Karpas-422 (cell line): ENCODE measurements at regions not wholly inside any gene's neighbourhood (a gene's known extent, or its start where the extent isn't known, plus 50 kb on each side); places are given as distances from the start of the nearest gene placed in this dataset.
"Not testable (repeated sequence)": the region's sequence is repeated elsewhere in the genome, so short reads cannot be mapped to it uniquely, and the experiment has no call there.

Source experiments
- DNase-seq: peaks from one replicate; pipeline ENCODE4 v3.0.0-alpha.2; 2015
- H2AFZ ChIP-seq: fragments of 200-600 bp; sonication (generic); 2 replicates; pipeline ENCODE4 v1.6.1; 2014; ENCODE audit warnings: antibody characterized with exemption, low read length, mixed read lengths
- H3K27ac ChIP-seq: fragments of 200-600 bp; sonication (generic); 2 replicates; pipeline ENCODE4 v1.5.1; 2014; ENCODE audit warnings: mild to moderate bottlenecking, low read length, moderate library complexity
- H3K27me3 ChIP-seq: fragments of 200-600 bp; sonication (generic); 2 replicates; pipeline ENCODE4 v1.6.1; 2014; ENCODE audit warnings: low read length, mixed read lengths
- H3K36me3 ChIP-seq: fragments of 200-600 bp; sonication (generic); 2 replicates; pipeline ENCODE4 v1.6.1; 2014; ENCODE audit warnings: low read length, mixed read lengths; ENCODE audit not compliant: insufficient read depth
- H3K4me1 ChIP-seq: fragments of 200-600 bp; sonication (generic); 2 replicates; pipeline ENCODE4 v1.6.1; 2014; ENCODE audit warnings: mild to moderate bottlenecking, low read length, mixed read lengths
- H3K4me2 ChIP-seq: fragments of 200-600 bp; sonication (generic); 2 replicates; pipeline ENCODE4 v1.6.1; 2014; ENCODE audit warnings: low read length, low read depth, mild to moderate bottlenecking; ENCODE audit not compliant: poor library complexity, severe bottlenecking
- H3K4me3 ChIP-seq: fragments of 200-600 bp; sonication (generic); 2 replicates; pipeline ENCODE4 v1.5.1; 2014; ENCODE audit warnings: mild to moderate bottlenecking, antibody characterized with exemption, low read length, mixed read lengths
- H3K79me2 ChIP-seq: fragments of 200-600 bp; sonication (generic); 2 replicates; pipeline ENCODE4 v1.6.1; 2014; ENCODE audit warnings: mild to moderate bottlenecking, low read length, mixed read lengths
- H3K9ac ChIP-seq: fragments of 200-600 bp; sonication (generic); 2 replicates; pipeline ENCODE4 v1.6.0; 2014; ENCODE audit warnings: low read length
- H3K9me2 ChIP-seq: fragments of 200-600 bp; sonication (generic), shearing (Covaris generic); replicated peaks from 2 replicates; pipeline ENCODE4 v1.6.0; 2014; ENCODE audit warnings: mild to moderate bottlenecking, low read length, moderate library complexity; ENCODE audit not compliant: insufficient read depth
- H3K9me3 ChIP-seq: fragments of 300-700, 200-600 bp; sonication (generic); 2 replicates; pipeline ENCODE4 v1.6.1; 2014; ENCODE audit warnings: low read length, mixed read lengths
- H4K20me1 ChIP-seq: fragments of 200-600 bp; sonication (generic); 2 replicates; pipeline ENCODE4 v1.6.1; 2014; ENCODE audit warnings: mild to moderate bottlenecking, antibody characterized with exemption, low read length, low read depth; ENCODE audit not compliant: insufficient read depth

- no peak overlapping the region for H3K4me2 ChIP-seq
- no peaks in the 10 kb centered on the region for H3K9me3 ChIP-seq
- DNase-seq, result no peak
- H4K20me1 ChIP-seq, result no peaks in the 10 kb centered on the region
- no peaks in the 10 kb centered on the region for H3K9me2 ChIP-seq
- no peaks in the 10 kb centered on the region; the same call in 1 of the 2 replicates for H3K27me3 ChIP-seq
- no peak overlapping the region for H2AFZ ChIP-seq
- no peaks in the 10 kb centered on the region for H3K36me3 ChIP-seq
- no peak overlapping the region for H3K9ac ChIP-seq
- no peak overlapping the region for H3K27ac ChIP-seq
- no peak overlapping the region for H3K4me3 ChIP-seq
- H3K4me1 ChIP-seq, result no peaks in the 10 kb centered on the region
- H3K79me2 ChIP-seq, result no peaks in the 10 kb centered on the region
These were observed 144.7 kb upstream of the KIF26B start for GRCh38 chr1:245010018-245010614.

DNA sequence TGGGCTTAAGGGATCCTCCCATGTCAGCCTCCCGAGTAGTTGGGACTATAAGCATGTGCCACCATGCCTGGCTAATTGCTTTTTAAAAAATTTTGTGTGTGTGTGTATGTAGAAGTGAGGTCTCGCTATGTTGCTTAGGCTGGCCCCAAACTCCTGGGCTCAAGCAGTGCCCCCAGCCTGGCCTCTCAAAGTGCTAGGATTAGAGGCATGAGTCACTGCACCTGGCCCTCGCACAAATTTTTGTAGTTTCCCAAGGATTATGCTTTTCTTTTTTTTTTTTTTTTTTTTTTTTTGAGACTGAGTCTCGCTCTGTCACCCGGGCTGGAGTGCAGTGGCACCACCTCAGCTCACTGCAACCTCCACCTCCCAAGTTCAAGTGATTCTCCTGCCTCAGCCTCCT, 144.4 kb upstream of the HNRNPU start:
- H3K79me2 ChIP-seq, result no peaks in the 10 kb centered on the region
- no peaks in the 10 kb centered on the region for H3K9me2 ChIP-seq

DNA sequence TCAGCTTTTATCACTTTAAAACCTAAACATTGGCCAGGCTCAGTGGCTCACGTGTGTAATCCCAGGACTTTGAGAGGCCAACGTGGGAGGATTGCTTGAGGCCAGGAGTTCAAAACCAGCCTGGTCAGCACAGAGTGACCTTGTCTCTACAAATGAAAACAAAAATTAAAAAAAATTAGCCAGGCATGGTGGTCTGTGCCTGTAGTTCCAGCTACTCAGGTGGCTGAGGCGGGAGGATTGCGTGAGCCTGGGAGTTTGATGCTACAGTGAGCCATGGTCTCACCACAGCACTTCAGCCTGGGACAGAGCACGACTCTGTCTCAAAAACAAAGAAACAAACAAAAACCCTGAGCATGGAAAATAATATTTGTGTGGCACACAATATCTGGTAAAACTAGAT, 143.5 kb upstream of the HNRNPU start:
- Histone ChIP-seq H3K4me3 (no peak overlapping the region), H4K20me1 (no peaks in the 10 kb centered on the region), H2AFZ (no peak overlapping the region)

More for the DNA sequence above, 144.4 kb upstream of the HNRNPU start:
- Histone ChIP-seq H3K27ac (no peak overlapping the region), H3K4me2 (no peak overlapping the region), H3K4me1 (no peaks in the 10 kb centered on the region), H3K27me3 (no peaks in the 10 kb centered on the region; the same call in 1 of the 2 replicates), H2AFZ (no peak overlapping the region), H3K9me3 (no peaks in the 10 kb centered on the region), H3K4me3 (no peak overlapping the region), H4K20me1 (no peaks in the 10 kb centered on the region), H3K36me3 (no peaks in the 10 kb centered on the region), H3K9ac (no peak overlapping the region)
- DNase-seq, result no peak

DNA sequence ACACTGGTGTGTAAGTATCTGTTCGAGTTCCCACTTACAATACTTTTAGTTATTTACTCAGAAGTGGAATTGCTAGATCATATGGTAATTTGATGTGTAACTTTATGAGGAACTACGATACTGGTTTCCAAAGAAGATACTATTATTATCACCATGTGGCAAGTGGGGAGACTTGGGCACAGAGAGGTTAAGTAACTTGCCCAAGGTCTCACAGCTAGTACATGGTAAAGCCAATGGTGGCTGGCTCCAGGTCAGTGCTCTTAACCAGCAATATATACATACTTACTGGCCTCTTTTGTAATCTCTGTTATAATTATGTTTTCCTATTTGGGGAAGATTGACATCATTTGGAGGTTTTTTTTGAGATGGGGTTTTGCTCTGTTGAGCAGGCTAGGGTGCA, 138.9 kb upstream of the HNRNPU start:
- H3K9ac ChIP-seq, result no peak overlapping the region
- H3K27ac ChIP-seq, result no peak overlapping the region
- no peak overlapping the region for H3K4me3 ChIP-seq
- no peaks in the 10 kb centered on the region for H3K79me2 ChIP-seq
- H3K9me3 ChIP-seq, result no peaks in the 10 kb centered on the region
- no peaks in the 10 kb centered on the region for H3K4me1 ChIP-seq
- no peak overlapping the region for H3K4me2 ChIP-seq
- no peak overlapping the region for H2AFZ ChIP-seq
- H4K20me1 ChIP-seq, result no peaks in the 10 kb centered on the region
- H3K36me3 ChIP-seq, result no peaks in the 10 kb centered on the region
- H3K27me3 ChIP-seq, result no peaks in the 10 kb centered on the region
- H3K9me2 ChIP-seq, result no peaks in the 10 kb centered on the region
- no peak for DNase-seq

More for the DNA sequence above, 143.5 kb upstream of the HNRNPU start:
- no peak overlapping the region for H3K9ac ChIP-seq
- DNase-seq, result no peak
- no peaks in the 10 kb centered on the region for H3K79me2 ChIP-seq
- no peak overlapping the region for H3K4me2 ChIP-seq
- no peaks in the 10 kb centered on the region for H3K4me1 ChIP-seq
- H3K27me3 ChIP-seq, result no peaks in the 10 kb centered on the region; the same call in 1 of the 2 replicates
- no peaks in the 10 kb centered on the region for H3K9me2 ChIP-seq
- H3K36me3 ChIP-seq, result no peaks in the 10 kb centered on the region
- H3K27ac ChIP-seq, result no peak overlapping the region
- H3K9me3 ChIP-seq, result no peaks in the 10 kb centered on the region

DNA sequence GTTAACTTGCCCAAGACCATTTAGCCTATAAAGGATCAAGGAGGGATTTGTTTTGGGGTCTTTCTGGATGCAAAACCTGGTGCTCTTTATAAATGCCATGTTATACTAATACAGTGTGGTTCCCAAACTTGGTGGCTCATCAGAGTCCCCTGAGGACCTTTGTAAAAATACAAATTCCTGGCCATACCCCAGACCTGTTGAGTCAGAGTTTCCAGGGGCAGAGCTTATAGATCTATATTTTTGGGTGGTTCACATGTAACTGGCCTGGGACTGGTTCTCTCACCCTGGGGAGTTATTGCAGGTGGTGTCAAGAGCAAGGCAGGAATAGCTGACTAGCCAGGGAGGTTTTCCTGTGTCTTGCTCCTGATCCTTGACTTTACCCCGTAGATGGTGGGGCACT, 136.9 kb upstream of the HNRNPU start:
- H3K36me3 ChIP-seq, result no peaks in the 10 kb centered on the region
- no peaks in the 10 kb centered on the region for H4K20me1 ChIP-seq
- H3K9me3 ChIP-seq, result no peaks in the 10 kb centered on the region
- H3K4me1 ChIP-seq, result no peaks in the 10 kb centered on the region
- no peaks in the 10 kb centered on the region for H3K9me2 ChIP-seq
- H3K4me3 ChIP-seq, result no peak overlapping the region
- H2AFZ ChIP-seq, result no peak overlapping the region
- H3K27me3 ChIP-seq, result no peaks in the 10 kb centered on the region
- no peak overlapping the region for H3K27ac ChIP-seq
- no peak overlapping the region for H3K9ac ChIP-seq
- no peaks in the 10 kb centered on the region for H3K79me2 ChIP-seq
- H3K4me2 ChIP-seq, result no peak overlapping the region
- no peak for DNase-seq

- H3K27ac ChIP-seq, result no peak overlapping the region
- no peaks in the 10 kb centered on the region for H3K36me3 ChIP-seq
- H2AFZ ChIP-seq, result no peak overlapping the region
- DNase-seq, result no peak
- no peak overlapping the region for H3K9ac ChIP-seq
- no peak overlapping the region for H3K4me2 ChIP-seq
- H3K79me2 ChIP-seq, result no peaks in the 10 kb centered on the region
- H3K27me3 ChIP-seq, result no peaks in the 10 kb centered on the region
- no peaks in the 10 kb centered on the region for H4K20me1 ChIP-seq
- H3K9me3 ChIP-seq, result no peaks in the 10 kb centered on the region
- no peaks in the 10 kb centered on the region for H3K9me2 ChIP-seq
- H3K4me1 ChIP-seq, result no peaks in the 10 kb centered on the region
- no peak overlapping the region for H3K4me3 ChIP-seq
These were observed 136.5 kb upstream of the HNRNPU start for GRCh38 chr1:245000872-245001188.

DNA sequence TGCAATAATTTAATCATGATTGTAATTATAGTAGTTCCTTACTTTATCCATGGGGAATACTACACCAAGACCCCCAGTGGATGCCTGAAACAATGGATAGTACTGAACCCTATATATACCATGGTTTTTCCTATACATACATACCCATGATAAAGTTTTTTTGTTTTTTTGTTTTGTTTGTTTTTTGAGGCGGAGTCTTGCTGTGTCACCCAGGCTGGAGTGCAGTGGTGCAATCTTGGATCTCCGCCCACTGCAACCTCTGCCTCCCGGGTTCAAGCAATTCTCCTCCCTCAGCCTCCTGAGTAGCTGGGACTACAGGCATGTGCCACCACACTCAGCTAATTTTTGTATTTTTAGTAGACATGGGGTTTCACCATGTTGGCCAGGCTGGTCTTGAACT, 135.3 kb upstream of the HNRNPU start:
- H3K9ac ChIP-seq, H3K9me2 ChIP-seq, H3K9me3 ChIP-seq, H3K4me2 ChIP-seq, H3K36me3 ChIP-seq, H2AFZ ChIP-seq, H3K4me3 ChIP-seq, H3K4me1 ChIP-seq, H4K20me1 ChIP-seq, H3K27me3 ChIP-seq, H3K27ac ChIP-seq, DNase-seq, H3K79me2 ChIP-seq: not testable (repeated sequence)

DNA sequence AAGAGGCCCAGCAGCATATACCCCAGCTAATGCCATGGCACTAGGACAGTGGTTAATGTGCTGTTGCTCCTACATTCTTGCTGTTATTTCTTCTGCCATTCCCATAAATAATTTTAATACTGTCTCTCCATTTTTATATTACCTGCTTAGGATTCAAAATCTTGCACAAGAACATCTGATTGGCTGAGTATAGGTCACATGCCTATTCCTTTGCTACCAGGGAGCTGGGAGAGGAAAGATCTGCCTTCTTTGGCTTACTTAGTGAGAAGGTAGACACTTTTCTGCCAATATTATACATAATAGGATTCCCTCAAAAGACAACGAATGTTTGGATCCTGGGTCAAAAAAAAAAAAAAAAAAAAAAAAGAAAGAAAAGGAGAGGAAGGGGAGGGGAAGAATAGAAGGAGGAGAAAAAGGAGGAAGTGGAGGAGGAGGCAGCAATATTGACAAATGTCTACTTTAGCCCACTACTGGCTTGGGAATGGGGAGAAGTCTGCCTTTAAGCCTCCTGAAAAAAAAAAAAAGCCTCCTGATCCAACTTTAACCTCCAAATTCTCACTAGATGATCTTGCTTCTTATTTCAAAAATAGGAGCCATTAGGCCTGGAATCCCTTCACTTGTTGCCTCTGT, 134.5 kb upstream of the HNRNPU start:
- H3K4me1 ChIP-seq, result no peaks in the 10 kb centered on the region
- H3K79me2 ChIP-seq, result no peaks in the 10 kb centered on the region
- H3K9ac ChIP-seq, result no peak overlapping the region
- no peak for DNase-seq
- H3K9me2 ChIP-seq, result no peaks in the 10 kb centered on the region
- no peak overlapping the region for H2AFZ ChIP-seq
- H3K4me3 ChIP-seq, result no peak overlapping the region
- no peak overlapping the region for H3K27ac ChIP-seq
- H3K27me3 ChIP-seq, result no peaks in the 10 kb centered on the region
- no peak overlapping the region for H3K4me2 ChIP-seq
- H4K20me1 ChIP-seq, result no peaks in the 10 kb centered on the region
- H3K36me3 ChIP-seq, result no peaks in the 10 kb centered on the region
- no peaks in the 10 kb centered on the region for H3K9me3 ChIP-seq
